NK-92 (cell line): ENCODE measurements at regions not wholly inside any gene's neighbourhood (a gene's known extent, or its start where the extent isn't known, plus 50 kb on each side); places are given as distances from the start of the nearest gene placed in this dataset.

Source experiments
- DNase-seq: peaks from one replicate; lab custom pipeline; 2025; ENCODE audit not compliant: unreplicated experiment; lab: John Stamatoyannopoulos, UW

DNA sequence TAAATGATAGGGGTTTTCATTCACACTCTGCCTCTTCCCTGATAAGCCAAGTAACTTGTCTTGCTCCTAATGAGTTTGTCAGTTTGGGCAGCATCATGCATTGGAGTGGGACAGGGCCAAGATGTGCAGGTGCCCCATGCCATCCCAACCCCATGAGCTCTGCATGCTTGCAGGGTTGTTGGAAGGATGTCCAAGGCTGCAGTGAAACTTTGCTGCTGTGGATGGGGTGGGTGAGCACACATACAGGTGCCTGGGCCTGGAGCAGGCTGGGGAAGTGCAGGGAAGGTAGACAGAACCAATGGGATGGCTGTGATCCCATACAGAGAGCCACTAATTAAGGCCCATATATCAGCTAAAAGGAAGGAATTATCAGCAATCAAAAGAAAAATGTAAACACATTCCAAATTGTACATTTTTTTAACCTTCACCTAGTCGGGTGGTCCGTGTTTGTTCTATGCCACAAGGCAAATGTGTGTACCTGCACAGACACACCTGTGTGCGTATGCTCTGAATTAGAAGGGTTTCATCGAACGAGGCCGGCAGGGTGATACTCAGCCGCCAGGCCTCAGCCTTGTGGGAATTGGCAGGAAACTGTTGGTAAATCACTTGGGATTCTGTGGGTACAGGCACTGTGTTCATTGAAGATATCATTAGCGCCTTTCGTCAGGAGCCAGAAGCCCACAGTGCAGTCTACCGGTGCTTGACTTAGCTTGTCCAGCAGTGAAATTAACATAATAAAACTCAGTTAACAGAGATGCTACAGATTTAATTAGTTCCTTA lies 342.9 kb downstream of the MYCN start:
- no peak for DNase-seq

DNA sequence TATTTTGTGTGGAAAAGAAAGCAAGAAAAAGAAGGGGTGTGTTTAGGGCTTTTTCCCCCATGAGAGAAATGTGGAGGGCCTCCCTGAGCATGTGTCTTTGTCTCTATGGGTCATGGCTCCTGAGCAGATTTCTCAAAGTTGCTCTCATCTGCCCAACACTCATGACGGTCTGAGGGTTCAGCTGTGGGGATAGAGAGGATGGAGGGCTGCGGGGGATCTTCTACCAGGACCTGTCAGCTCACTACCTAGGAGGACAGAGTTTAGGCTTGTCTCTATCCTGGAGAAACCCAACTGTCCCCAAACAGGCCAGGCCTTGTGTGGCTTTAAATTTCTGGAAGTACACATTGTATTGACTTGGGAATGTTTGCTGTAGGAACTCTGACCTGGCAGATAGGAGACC lies 342.2 kb downstream of the MYCN start:
- DNase-seq = no peak

- DNase-seq = no peak
Observed at GRCh38 chr2:16281451-16282335, 341.3 kb downstream of the MYCN start.

- DNase-seq = no peak
Observed at GRCh38 chr2:16280081-16280480, 339.7 kb downstream of the MYCN start.

DNA sequence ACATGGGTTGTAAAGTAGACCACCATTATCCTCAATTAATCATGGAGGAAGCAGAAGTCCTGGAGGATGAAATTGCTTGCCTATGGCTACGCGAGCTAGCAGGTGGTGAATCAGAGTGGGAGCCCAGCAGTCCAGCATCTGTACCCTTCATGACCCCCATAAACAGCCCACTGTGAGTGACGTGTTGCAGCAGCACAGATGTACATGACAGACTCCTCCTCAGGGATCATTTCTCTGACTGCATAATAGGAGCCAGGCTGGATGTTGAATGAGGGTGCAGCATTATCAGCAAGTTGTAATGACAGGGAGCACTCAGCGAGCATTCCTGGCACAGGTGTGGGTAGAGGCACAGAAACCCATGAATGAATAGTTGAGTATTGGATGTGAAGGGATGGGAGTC lies 339.3 kb downstream of the MYCN start:
- no peak for DNase-seq

GRCh38 chr2:16279201-16279570 lies 338.8 kb downstream of the MYCN start:
- DNase-seq = no peak

DNA sequence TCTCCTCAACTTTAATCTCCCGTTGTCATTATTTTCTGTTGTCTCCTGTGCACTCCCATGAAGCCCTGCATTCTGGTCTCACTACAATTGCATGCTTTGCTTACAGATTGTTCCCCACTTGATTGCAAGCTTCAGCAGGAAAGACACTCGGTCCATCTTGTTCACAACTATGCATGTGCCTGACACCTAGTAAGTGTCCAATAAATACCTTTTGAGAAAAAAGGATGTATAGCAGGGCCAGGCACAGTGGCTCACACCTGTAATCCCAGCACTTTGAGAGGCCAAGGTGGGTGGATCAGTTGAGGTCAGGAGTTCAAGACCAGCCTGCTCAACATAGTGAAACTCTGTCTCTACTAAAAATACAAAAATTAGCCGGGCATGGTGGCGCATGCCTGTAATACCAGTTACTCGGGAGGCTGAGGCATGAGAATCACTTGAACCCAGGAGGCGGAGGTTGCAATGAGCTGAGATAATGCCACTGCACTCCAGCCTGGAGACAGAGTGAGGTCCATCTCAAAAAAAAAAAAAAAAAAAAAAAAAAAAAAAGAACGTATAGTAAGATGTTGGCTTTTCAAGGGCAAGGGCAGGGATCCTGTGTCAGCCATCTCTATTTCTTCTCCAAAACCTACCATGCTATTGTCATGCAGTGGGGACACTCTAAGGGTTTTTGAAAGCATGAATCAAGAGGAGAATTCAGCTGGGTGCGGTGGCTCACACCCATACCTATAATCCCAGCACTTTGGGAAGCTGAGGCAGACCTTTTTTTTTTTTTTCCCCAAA lies 338.3 kb downstream of the MYCN start:
- DNase-seq = no peak

DNA sequence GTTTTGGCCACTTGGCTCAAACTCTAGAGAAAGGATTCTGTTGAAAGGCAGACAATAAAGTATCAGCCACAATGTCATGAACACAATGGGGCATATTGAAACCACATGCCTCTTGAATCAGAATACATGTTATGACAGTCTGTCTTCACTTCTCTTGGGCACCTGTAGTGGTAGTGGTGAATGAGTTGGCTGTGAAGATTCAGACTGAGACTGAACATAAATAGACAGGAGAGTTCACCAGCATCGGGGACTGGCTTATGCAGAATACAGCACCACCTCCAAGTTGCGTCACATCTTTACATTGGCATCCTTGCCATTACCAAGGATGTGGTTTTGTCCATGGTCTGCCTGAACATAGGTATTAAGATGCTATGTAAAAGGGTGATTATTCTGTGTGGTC lies 336.8 kb downstream of the MYCN start:
- DNase-seq = no peak

DNA sequence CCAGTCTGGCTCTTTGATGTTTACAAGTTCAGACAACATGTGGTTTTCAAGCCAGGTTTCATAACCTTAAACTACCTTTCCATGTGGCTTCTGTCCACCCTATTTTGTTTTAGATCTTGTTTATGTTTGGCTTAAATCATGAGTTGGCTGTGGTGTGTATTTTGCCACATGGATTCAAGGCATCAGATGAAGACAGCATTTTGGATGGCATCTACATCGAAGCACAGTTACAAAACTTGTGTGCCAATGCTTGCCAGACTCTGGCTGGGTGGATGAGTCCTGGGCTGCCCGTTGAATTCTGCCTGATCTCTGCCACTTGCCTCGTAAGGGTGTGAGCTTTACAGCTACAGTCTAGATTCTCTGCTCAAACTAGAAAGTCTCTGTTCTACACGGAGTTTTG lies 335.3 kb downstream of the MYCN start:
- no peak for DNase-seq

DNA sequence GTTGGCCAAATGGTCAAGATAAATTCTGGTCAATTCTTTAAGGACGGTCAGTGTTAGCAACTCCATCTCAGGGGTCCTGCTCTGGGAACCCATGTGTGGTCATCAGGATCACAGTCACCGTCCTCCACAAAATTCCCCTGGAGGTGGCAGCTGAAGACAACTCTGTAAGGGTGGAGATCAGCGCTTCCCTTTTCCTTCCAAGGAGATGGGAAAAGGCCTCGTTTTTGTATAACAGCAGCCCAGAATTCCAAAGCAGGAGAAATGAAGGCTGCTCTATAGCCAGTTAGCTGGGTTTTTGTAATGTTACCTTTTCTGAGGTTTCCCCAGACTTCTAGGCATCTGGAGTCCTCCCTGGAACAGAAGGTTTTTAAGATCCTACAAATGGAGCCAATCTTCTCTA lies 334.8 kb downstream of the MYCN start:
- no peak for DNase-seq

DNA sequence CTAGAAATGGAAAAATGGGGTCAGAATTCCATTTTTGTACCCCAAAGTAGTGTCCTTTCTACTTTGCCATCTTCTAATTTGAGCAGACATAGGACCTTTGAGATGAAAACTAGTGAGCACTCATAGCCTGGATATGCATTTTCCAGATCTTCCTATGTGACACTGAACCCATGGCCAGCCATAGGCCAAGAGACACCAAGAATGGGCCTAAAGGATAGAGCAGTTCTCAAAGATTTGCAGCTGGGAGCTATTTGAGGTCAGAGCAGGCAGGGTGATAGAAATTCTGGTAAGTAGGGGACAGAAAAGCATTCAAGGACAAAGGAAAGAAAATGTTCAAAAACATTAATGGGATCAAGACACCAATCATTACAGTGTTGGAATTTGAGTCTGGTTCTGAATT lies 332.8 kb downstream of the MYCN start:
- DNase-seq = no peak

DNA sequence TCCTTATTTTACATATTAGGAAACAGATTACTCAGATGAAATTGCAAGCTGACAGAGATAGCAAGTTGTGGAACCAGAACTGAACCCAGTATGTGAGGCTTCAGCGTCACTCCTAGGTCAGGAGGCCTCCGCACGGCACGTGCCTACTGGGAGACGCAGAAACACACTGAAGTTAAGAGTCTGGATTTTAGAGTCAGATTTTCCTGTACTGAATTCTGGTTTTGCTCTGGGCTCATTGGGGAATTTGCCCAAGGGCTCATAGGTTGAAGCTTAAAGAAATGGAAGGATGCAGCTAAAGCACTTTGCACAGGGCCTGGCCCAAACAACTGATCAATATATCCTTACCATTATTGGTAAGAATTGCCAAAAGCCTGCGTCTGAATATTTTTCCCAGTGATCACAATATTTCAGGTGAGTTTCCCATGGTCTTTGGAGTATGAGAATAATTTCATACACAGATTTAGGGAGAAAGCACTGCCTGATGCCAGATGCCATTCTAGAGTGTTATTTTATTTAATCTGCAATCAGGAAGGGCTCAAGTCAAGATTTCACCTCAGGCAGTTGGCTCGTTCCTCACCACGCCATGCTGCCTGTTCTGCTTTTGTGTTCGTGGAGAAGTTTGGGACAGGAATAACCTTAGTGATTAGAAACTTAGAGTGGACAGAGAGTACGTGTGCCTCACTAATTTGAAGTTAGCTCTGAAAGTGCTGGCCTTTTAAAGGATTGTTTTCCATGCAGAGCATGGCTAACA lies 331.9 kb downstream of the MYCN start:
- no peak for DNase-seq

DNA sequence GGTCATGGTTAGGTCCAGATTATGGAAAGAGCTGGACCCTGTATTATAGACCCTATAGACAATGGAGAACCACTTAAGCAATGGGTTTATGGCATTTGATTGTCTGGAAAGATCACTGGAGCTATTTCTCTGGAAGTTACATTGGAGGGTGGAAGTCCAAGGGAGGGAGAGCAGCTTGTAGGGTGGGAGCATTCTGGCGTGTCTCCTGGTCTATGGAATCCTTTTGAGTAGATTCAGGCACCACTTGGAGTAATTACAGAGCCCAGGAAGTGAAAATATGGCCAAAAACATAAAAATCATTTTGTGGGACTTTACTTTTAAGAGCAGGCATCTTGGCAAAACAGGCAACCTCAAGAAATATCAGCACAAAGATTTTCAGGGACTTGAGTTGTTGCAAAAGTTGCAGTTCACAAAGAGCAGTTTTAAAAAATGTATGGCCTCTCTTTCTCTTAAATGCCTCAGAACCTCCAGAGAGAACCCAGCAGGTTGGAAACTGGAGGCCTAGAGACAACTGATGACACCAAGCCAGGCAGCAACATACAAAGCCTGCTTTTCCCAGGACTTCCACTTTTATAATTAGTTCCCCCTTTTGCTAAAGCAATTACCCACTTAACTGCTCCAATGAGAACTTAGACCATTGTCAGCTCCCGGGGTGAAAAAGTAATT lies 331.0 kb downstream of the MYCN start:
- DNase-seq = no peak

- DNase-seq = no peak
Observed at GRCh38 chr2:16270441-16270840, 330.1 kb downstream of the MYCN start.

DNA sequence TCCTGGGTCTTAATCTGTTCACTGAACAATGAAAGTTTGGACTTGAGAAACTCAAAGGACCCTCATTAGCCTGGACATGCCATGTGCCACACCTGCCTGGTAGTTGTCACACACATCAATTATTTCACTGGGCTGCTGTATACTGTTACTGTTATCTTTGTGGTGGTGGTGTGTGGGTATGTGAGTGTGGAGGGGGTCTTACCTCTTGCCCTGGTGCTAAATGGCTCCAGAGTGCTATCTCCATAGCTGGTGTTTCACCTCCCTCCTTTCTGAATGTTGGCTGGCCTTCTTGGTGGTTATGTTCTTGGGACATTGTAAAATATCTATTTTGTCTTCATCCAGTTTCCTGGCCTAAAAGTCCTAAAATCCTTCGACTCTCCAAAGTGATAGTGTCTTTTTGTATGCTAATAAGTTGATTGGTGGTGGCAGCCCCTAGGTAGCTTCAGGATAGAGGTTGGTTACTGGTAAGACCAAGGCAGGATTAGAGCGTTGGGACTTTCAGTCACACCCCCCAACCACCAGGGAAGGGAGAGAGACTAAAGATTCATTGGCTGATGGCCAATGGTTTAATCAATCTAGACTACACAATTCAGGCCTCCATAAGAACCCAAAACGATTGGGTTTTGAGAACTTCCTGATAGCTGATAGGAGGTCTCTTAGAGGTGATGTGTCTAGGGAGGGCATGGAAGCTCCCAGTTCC lies 328.1 kb downstream of the MYCN start:
- no peak for DNase-seq

DNA sequence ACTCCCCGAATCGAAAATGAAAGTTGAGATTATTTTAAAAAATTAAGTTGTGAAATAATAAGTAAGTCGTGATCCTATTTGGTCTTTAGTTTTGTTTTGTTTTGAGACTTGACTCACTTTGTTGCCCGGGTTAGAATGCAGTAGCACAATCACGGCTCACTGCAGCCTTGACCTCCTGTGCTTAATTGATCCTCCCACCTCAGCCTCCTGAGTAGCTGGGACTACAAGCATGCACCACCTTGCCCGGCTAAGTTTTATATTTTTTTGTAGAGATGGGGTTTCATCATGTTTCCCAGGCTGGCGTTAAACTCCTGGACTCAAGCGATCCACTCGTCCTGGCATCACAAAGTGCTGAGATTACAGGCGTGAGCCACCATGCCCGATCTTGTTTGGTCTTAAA lies 326.2 kb downstream of the MYCN start:
- no peak for DNase-seq

GRCh38 chr2:16264931-16265540 lies 324.7 kb downstream of the MYCN start:
- no peak for DNase-seq

DNA sequence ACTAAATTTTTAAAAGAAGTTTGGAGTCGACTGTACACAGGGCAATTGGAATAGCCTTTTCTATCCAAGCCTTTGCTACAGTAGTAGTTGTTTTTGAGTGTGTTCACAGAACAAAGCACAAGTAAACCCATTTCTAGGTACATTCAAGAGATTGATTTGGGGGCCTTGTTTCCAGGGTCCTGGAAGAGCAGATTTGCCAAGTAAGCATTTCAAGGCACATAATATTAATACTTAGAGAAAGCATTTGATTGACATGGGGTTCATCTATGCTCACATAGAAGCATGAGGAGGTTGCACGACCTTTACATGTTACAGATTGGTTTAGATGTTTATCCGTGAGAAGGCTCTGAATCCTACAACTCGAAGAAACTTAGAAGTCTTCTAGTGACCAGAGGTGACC lies 324.1 kb downstream of the MYCN start:
- DNase-seq = no peak

GRCh38 chr2:16263241-16263890 lies 323.0 kb downstream of the MYCN start:
- no peak for DNase-seq
